PC-9 (cell line): ENCODE measurements at regions not wholly inside any gene's neighbourhood (a gene's known extent, or its start where the extent isn't known, plus 50 kb on each side); places are given as distances from the start of the nearest gene placed in this dataset.

ENCODE experiments used
- BruUV-seq: library from RNA; stranded (reverse); fragments of 400-500 nt; replicated peaks from 2 replicates; lab custom pipeline; 2021; lab: Mats Ljungman, UMichigan
- CTCF ChIA-PET: fragments of 300-600 bp; sonication (Branson Sonifier 250); formaldehyde crosslinking; loops from one replicate; lab custom pipeline; 2022; ENCODE audit warnings: antibody characterized with exemption; lab: Charles Lee
- POLR2A ChIA-PET: fragments of 300-600 bp; sonication (Branson Sonifier 250); formaldehyde crosslinking; loops from one replicate; lab custom pipeline; 2022; ENCODE audit warnings: antibody characterized with exemption; ENCODE audit not compliant: unreplicated experiment; lab: Charles Lee
- DNase-seq, 2 experiments: peaks; one replicate each; pipeline versions ENCODE4 v3.0.0 to v3.0.0-alpha.2; 2015 to 2022; ENCODE audit warnings: mixed read lengths in 1 of 2
- H2AFZ ChIP-seq: fragments of 200-600 bp; sonication (generic); 2 replicates; pipeline ENCODE4 v1.8.1; 2017; ENCODE audit warnings: antibody characterized with exemption
- H3F3A ChIP-seq: fragments of 200-600 bp; sonication (generic); 2 replicates; pipeline ENCODE4 v1.8.1; 2017; ENCODE audit warnings: antibody characterized with exemption, mild to moderate bottlenecking, low read depth; ENCODE audit not compliant: insufficient read depth
- H3K27ac ChIP-seq: fragments of 200-600 bp; sonication (generic); 2 replicates; pipeline ENCODE4 v1.6.1; 2016; ENCODE audit warnings: mixed run types
- H3K27me3 ChIP-seq: fragments of 200-600 bp; sonication (generic); 2 replicates; pipeline ENCODE4 v1.6.1; 2016; ENCODE audit warnings: low read depth, mixed run types; ENCODE audit not compliant: insufficient read depth
- H3K36me3 ChIP-seq: fragments of 200-600 bp; sonication (generic); 2 replicates; pipeline ENCODE4 v1.6.1; 2016; ENCODE audit warnings: low read depth, mixed run types
- H3K4me1 ChIP-seq: fragments of 200-600 bp; sonication (generic); replicated peaks from 2 replicates; pipeline ENCODE4 v1.6.1; 2016; ENCODE audit warnings: mixed run types; ENCODE audit not compliant: insufficient read depth
- H3K4me2 ChIP-seq: fragments of 200-600 bp; sonication (generic); 2 replicates; pipeline ENCODE4 v1.6.1; 2017; ENCODE audit warnings: mixed run types
- H3K4me3 ChIP-seq: fragments of 200-600 bp; sonication (generic); 2 replicates; pipeline ENCODE4 v1.6.1; 2016; ENCODE audit warnings: mixed run types
- H3K79me2 ChIP-seq: fragments of 200-600 bp; sonication (generic); 2 replicates; pipeline ENCODE4 v1.6.1; 2017; ENCODE audit warnings: low read depth, mixed run types
- H3K9me2 ChIP-seq: fragments of 200-600 bp; sonication (generic); 2 replicates; pipeline ENCODE4 v1.8.1; 2017; ENCODE audit warnings: mild to moderate bottlenecking; ENCODE audit not compliant: insufficient read depth
- H3K9me3 ChIP-seq: fragments of 200-600 bp; sonication (generic); 2 replicates; pipeline ENCODE4 v1.8.1; 2016; ENCODE audit warnings: low read depth; ENCODE audit not compliant: insufficient read depth
- H4K20me1 ChIP-seq: fragments of 200-600 bp; sonication (generic); 2 replicates; pipeline ENCODE4 v1.8.1; 2017; ENCODE audit not compliant: insufficient read depth
- CTCF ChIP-seq: fragments of 200-600 bp; sonication (generic); conservative IDR thresholded peaks from 2 replicates; pipeline ENCODE4 v1.6.1; 2017; ENCODE audit warnings: mixed run types, antibody characterized with exemption, mild to moderate bottlenecking, moderate library complexity
- EZH2 ChIP-seq: fragments of 200-600 bp; sonication (generic); IDR thresholded peaks from 2 replicates; pipeline ENCODE4 v1.8.0; 2017; ENCODE audit warnings: antibody characterized with exemption, low read depth
- intact Hi-C: fragments of 100-400 bp; cut with micrococcal nuclease; formaldehyde crosslinking; loops from one replicate; pipeline ENCODE4 v1.10.0; 2022; ENCODE audit not compliant: unreplicated experiment

GRCh38 chr18:40690062-40690461 is 1265.0 kb upstream of the PIK3C3 start:
- no TSS peak for BruUV-seq
- H3K27ac ChIP-seq: no peak overlapping the region
- ChIA-PET CTCF (no interaction called here), POLR2A (no interaction called here)
- H3F3A ChIP-seq: no peaks in the 10 kb centered on the region
- no peaks in the 10 kb centered on the region for H3K79me2 ChIP-seq
- no peaks in the 10 kb centered on the region for H3K36me3 ChIP-seq
- no peak overlapping the region for H3K4me3 ChIP-seq
- no peak overlapping the region for H2AFZ ChIP-seq
- no peak for DNase-seq
- no peaks in the 10 kb centered on the region for H3K4me1 ChIP-seq
- no peaks in the 10 kb centered on the region for H3K9me3 ChIP-seq
- TF ChIP-seq EZH2 (no peak), CTCF (no peak)
- H4K20me1 ChIP-seq: no peaks in the 10 kb centered on the region
- no peaks in the 10 kb centered on the region for H3K9me2 ChIP-seq
- intact Hi-C loops: no loop called here
- H3K27me3 ChIP-seq: no peaks in the 10 kb centered on the region
- H3K4me2 ChIP-seq: no peak overlapping the region

GRCh38 chr18:40687399-40687798 is 1267.6 kb upstream of the PIK3C3 start:
- Histone ChIP-seq H3K4me3 (no peak overlapping the region), H3K27ac (no peak overlapping the region), H3K4me1 (no peaks in the 10 kb centered on the region), H2AFZ (no peak overlapping the region), H3K4me2 (no peak overlapping the region), H3K36me3 (no peaks in the 10 kb centered on the region), H3K9me2 (no peaks in the 10 kb centered on the region), H3K9me3 (no peaks in the 10 kb centered on the region), H4K20me1 (no peaks in the 10 kb centered on the region), H3K79me2 (no peaks in the 10 kb centered on the region), H3K27me3 (no peaks in the 10 kb centered on the region), H3F3A (no peaks in the 10 kb centered on the region)
- intact Hi-C loops: no loop called here
- ChIA-PET CTCF (no interaction called here), POLR2A (no interaction called here)
- BruUV-seq: no TSS peak
- no peak for DNase-seq
- TF ChIP-seq CTCF: no peak
- TF ChIP-seq EZH2: no peak

- no peaks in the 10 kb centered on the region for H3K9me2 ChIP-seq
- ChIA-PET POLR2A (no interaction called here), CTCF (no interaction called here)
- no peaks in the 10 kb centered on the region for H3K4me1 ChIP-seq
- H2AFZ ChIP-seq: no peak overlapping the region
- intact Hi-C loops: no loop called here
- no peak overlapping the region for H3K4me3 ChIP-seq
- H3K79me2 ChIP-seq: no peaks in the 10 kb centered on the region
- no peaks in the 10 kb centered on the region for H3K9me3 ChIP-seq
- no peak overlapping the region for H3K27ac ChIP-seq
- TF ChIP-seq EZH2 (no peak), CTCF (no peak)
- DNase-seq: no peak
- H3F3A ChIP-seq: no peaks in the 10 kb centered on the region
- BruUV-seq: no TSS peak
- no peak overlapping the region for H3K4me2 ChIP-seq
- no peaks in the 10 kb centered on the region for H3K27me3 ChIP-seq
- H3K36me3 ChIP-seq: no peaks in the 10 kb centered on the region
- H4K20me1 ChIP-seq: no peaks in the 10 kb centered on the region
Observed at GRCh38 chr18:40686836-40687235, 1268.2 kb upstream of the PIK3C3 start.
